HUES64 (cell line): ENCODE measurements at regions not wholly inside any gene's neighbourhood (a gene's known extent, or its start where the extent isn't known, plus 50 kb on each side); places are given as distances from the start of the nearest gene placed in this dataset.
A peak's percentile ranks its signal among the peaks of the same experiment; 100 is the strongest.

Experiments used
- H3K27ac ChIP-seq: 2 replicates; pipeline ENCODE4 v1.7.0; 2013; ENCODE audit warnings: low read depth, low read length, inconsistent platforms
- H3K27me3 ChIP-seq: 2 replicates; pipeline ENCODE4 v1.6.1; 2013; ENCODE audit warnings: mild to moderate bottlenecking, low read length; ENCODE audit not compliant: insufficient read depth
- H3K36me3 ChIP-seq: 2 replicates; pipeline ENCODE4 v1.6.1; 2013; ENCODE audit warnings: mild to moderate bottlenecking, low read length; ENCODE audit not compliant: insufficient read depth
- H3K4me1 ChIP-seq: 2 replicates; pipeline ENCODE4 v1.6.1; 2013; ENCODE audit warnings: mild to moderate bottlenecking, low read length, moderate library complexity; ENCODE audit not compliant: insufficient read depth
- H3K4me3 ChIP-seq: 2 replicates; pipeline ENCODE4 v1.5.1; 2013; ENCODE audit warnings: mild to moderate bottlenecking, low read length, moderate library complexity
- H3K9ac ChIP-seq: 2 replicates; pipeline ENCODE4 v1.6.1; 2013; ENCODE audit warnings: mild to moderate bottlenecking, low read depth, low read length
- H3K9me3 ChIP-seq: 2 replicates; pipeline ENCODE4 v1.6.1; 2013; ENCODE audit warnings: low read depth, low read length; ENCODE audit not compliant: insufficient read depth
- WGBS: fragments of 150-250, 120-280 bp; methylation state at CpG from one replicate; pipeline ENCODE4 v1.1.7; 2013; ENCODE audit warnings: missing lambda C conversion rate; 5-methylcytosine and 5-hydroxymethylcytosine counted together

DNA sequence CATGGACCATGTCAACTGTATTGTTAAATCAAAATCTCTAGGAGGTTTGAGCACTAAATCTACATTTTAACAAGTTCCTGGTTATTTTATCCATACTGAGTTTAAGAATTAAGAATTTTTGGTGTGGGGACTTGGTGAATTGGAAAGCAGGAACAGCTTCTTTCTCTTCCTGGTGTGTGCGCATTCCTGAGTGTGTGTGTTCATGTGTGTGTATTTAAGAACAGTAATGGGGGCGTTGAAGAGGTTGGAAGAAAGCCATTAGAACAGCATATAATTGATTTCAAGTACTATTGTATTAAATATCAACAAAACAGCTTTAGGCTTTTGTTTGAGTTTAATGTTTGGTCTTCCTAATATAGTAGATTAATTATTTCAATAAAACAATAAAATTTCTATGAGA, 801.3 kb upstream of the ID2 start:
- Histone ChIP-seq H3K27me3 (no peaks in the 10 kb centered on the region), H3K9me3 (no peaks in the 10 kb centered on the region), H3K9ac (peak overlapping the region; percentile 79; the same call in 1 of the 2 replicates), H3K36me3 (peaks cover 47% of the 10 kb centered on the region), H3K27ac (peak overlapping the region; percentile 99), H3K4me1 (peaks cover 31% of the 10 kb centered on the region), H3K4me3 (peak overlapping the region; percentile 48)
- WGBS: no CpG with 5 or more reads among the region's 2 CpGs

DNA sequence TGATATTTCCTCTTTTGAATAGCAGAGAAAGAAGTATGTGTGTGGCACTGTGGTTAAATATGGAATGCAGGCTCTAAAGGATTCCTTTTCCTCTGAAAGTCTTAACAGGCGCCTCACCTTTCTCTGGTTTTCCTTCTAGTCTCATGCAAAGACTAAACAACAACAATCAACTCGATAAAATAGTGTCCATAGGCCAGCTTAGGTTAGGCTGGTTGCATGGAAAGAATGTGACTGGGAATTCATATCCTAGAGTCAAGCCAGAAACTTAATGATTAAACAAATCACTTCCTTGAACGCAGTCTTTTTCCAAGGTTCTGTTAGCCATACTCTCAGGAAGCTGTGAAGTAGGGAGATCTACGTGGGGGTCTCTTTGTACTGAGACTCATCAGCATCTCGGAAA, 800.8 kb upstream of the ID2 start:
- H3K9ac ChIP-seq: no peak overlapping the region
- 85% methylated on average over 5 of the region's 5 CpGs for WGBS
- peaks cover 50% of the 10 kb centered on the region for H3K36me3 ChIP-seq

DNA sequence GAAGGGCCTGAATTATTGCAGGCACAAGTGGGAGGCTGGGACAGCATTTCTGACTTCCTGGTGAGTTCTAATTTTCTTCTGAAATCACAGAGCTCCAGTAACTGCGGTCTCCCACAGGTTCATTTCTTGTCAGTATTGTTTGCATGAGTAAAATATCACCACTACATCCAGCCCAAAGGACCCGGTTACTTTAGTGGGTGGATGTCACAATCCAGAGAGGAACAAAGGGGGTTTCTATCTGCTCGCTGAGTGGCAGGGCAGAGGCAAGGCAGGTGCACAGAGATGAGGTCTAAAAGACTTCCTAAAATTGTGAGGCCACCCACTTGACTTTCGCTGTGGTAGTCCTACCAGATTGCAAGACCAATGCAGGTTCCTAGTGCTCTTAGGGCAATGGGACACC, 800.4 kb upstream of the ID2 start:
- H3K4me1 ChIP-seq: peaks cover 31% of the 10 kb centered on the region
- no peak overlapping the region for H3K27ac ChIP-seq
- no peak overlapping the region for H3K9ac ChIP-seq
- no peaks in the 10 kb centered on the region for H3K27me3 ChIP-seq
- peaks cover 54% of the 10 kb centered on the region for H3K36me3 ChIP-seq
- no peak overlapping the region for H3K4me3 ChIP-seq
- WGBS: 92% methylated on average over 3 of the region's 4 CpGs
- H3K9me3 ChIP-seq: no peaks in the 10 kb centered on the region

More for the DNA sequence above, 800.8 kb upstream of the ID2 start:
- Histone ChIP-seq H3K9me3 (no peaks in the 10 kb centered on the region), H3K4me3 (0 out of 2 replicates have a peak overlapping the region, but pooled peaks have one; percentile 48), H3K4me1 (peaks cover 31% of the 10 kb centered on the region), H3K27me3 (no peaks in the 10 kb centered on the region), H3K27ac (peak overlapping the region; percentile 24; the same call in 1 of the 2 replicates)

DNA sequence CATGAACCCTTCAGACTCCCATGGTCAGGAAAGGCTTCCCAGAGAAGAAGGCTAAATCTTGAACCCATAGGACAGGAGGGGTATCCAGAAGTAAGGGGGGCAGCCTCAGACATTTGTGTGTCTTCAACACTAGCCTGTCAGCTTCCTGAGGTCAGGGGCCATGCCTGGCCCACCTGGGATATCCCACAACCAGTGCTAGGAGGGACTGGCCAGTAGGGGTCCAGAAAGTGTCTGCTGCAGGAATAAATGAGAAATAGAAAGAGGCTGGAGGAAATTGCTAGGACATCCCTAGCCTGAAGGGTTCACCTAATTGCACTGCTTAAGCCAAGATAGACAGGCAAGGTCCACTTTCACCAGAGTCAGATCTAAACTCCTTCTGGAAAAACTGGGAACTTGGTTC, 799.6 kb upstream of the ID2 start:
- H3K4me3 ChIP-seq: no peak overlapping the region
- H3K9ac ChIP-seq: no peak overlapping the region
- no peaks in the 10 kb centered on the region for H3K27me3 ChIP-seq
- peaks cover 32% of the 10 kb centered on the region for H3K4me1 ChIP-seq
- H3K9me3 ChIP-seq: no peaks in the 10 kb centered on the region
- no peak overlapping the region for H3K27ac ChIP-seq
- peaks cover 61% of the 10 kb centered on the region for H3K36me3 ChIP-seq

DNA sequence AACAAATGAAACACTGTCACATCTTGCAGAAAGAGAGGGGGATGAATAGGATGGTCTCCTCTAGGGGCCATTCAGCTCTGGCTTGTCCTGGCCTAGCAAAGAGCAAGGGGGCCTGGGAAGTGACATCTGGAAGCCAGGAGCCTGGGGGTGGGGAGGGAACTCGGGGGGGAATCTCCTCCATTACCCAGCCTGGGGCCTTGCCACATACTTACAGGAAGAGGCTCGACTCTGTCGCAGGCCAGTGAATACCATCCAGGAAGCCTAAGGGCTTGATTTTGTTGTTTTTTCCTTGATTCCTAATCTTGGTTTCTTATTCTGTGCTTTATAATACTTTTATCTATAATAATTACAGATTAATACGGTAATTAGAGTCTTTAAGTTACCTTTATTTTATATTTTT, 797.5 kb upstream of the ID2 start:
- Histone ChIP-seq H3K4me1 (peaks cover 32% of the 10 kb centered on the region), H3K4me3 (no peak overlapping the region), H3K27me3 (no peaks in the 10 kb centered on the region), H3K27ac (no peak overlapping the region), H3K9me3 (no peaks in the 10 kb centered on the region), H3K36me3 (peaks cover 76% of the 10 kb centered on the region), H3K9ac (no peak overlapping the region)
- 89% methylated on average over 3 of the region's 4 CpGs for WGBS

DNA sequence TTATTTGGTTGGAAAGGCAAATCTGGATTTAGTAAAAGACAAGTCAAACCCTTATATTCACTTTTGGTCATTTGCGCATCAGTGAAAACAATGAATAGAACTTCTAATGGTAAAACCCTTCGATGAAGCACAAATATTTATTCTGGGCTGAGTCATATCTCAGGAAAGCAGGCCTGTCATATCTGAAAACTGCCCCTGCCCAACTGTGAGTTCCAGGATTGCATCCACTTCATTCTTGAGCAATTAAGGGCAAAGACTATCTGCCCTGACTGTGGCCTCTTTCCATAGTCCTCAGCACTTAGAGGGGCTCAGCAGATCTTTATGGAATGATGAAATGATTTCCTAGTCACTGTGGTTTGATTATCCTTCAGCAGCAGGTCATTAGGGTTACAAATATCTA, 795.2 kb upstream of the ID2 start:
- Histone ChIP-seq H3K4me1 (peaks cover 32% of the 10 kb centered on the region), H3K36me3 (peaks cover 68% of the 10 kb centered on the region), H3K4me3 (no peak overlapping the region), H3K27me3 (no peaks in the 10 kb centered on the region), H3K27ac (no peak overlapping the region), H3K9ac (no peak overlapping the region), H3K9me3 (no peaks in the 10 kb centered on the region)
- WGBS: over 99% methylated on average over 2 of the region's 2 CpGs

DNA sequence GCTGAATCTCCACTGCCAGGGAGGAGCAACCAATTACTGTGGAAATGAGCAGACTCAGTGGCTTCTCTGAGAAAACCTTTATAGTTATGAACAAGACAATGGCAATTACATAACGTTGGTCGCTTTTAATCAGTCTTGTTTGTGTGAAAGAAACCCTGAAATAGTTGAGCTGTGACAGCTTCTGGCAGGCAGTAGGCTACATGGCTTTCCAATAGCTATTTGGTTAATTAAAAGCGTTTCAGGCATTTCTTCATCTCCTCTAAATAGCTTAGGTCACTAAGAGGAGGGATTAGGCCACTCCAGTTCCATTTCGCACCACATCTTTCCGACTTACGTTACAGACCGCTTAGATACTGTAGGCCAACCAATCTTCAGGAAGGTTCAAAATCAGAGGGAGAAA, 794.4 kb upstream of the ID2 start:
- Histone ChIP-seq H3K9me3 (no peaks in the 10 kb centered on the region; the same call in 1 of the 2 replicates), H3K4me3 (no peak overlapping the region), H3K27me3 (no peaks in the 10 kb centered on the region), H3K9ac (no peak overlapping the region), H3K4me1 (peaks cover 34% of the 10 kb centered on the region), H3K27ac (no peak overlapping the region), H3K36me3 (peaks cover 65% of the 10 kb centered on the region)
- 94% methylated on average over 7 of the region's 7 CpGs for WGBS

DNA sequence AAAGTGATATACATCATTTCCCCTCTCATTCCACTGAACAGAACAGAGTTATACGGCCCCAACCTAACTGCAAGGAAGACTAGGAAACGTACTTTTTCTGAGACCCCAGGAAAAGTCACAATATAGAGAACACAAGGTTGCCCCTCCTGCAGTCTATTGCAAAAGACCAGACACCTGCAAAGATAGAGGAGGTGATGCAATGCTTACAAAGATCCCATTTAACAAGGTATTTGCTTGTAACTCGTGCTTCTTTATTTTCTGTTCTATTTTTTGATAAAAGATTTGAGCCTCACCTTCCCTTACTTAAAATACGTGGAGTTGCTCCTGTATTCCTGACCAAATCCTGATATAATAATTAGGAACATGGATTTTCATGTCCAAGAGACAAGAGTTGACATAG, 793.0 kb upstream of the ID2 start:
- no peaks in the 10 kb centered on the region; the same call in 1 of the 2 replicates for H3K9me3 ChIP-seq
- 96% methylated on average over 4 of the region's 4 CpGs for WGBS
- no peak overlapping the region for H3K27ac ChIP-seq
- no peak overlapping the region for H3K4me3 ChIP-seq
- H3K36me3 ChIP-seq: peaks cover 62% of the 10 kb centered on the region; the same call in 1 of the 2 replicates
- H3K27me3 ChIP-seq: no peaks in the 10 kb centered on the region
- peaks cover 34% of the 10 kb centered on the region for H3K4me1 ChIP-seq
- no peak overlapping the region for H3K9ac ChIP-seq

DNA sequence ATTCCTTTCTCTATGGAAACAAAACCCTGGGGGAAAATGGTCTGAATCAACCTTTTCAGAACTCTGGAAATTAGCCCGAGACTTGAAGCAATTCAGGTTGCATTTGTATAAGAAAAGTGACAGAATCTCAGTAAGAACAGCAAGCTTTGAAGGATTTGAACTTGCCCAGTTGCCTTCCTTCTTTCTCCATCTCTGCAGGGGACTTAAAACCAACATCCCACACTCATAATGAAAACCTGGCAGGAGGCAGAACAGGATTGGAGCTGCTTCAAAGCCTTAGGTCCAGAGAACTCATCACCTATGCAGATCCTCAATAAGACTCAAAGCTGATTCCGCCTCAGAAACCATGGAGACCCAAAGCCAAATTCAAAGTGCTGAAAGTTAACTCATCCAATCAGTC, 790.5 kb upstream of the ID2 start:
- peaks cover 34% of the 10 kb centered on the region for H3K4me1 ChIP-seq
- H3K27me3 ChIP-seq: no peaks in the 10 kb centered on the region
- H3K36me3 ChIP-seq: peaks cover 40% of the 10 kb centered on the region; the same call in 1 of the 2 replicates
- H3K4me3 ChIP-seq: no peak overlapping the region
- no peaks in the 10 kb centered on the region; the same call in 1 of the 2 replicates for H3K9me3 ChIP-seq
- peak overlapping the region; percentile 5; the same call in 1 of the 2 replicates for H3K9ac ChIP-seq
- WGBS: 22% methylated on average over 2 of the region's 2 CpGs
- peak overlapping the region; percentile 79 for H3K27ac ChIP-seq

DNA sequence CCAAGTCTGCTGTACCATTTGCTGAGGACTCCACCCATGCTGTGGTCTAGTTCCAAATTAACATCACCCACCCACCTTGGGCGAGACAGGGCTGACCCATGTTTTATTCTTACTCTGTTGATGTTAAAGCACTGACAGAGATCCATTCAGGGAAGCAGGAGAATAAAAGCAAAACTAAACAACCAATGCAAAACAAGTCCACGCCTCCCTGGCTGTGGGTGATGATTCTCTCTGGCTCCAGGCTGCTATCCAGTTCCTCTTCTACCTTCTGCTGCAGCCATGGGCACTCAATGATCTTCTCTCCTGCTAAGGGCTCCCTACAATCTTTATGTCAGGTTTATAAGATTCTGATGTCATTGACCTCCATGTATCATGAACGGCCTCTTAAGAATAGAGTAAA, 786.6 kb upstream of the ID2 start:
- WGBS: 98% methylated on average over 3 of the region's 3 CpGs
- H3K27ac ChIP-seq: no peak overlapping the region
- H3K9me3 ChIP-seq: no peaks in the 10 kb centered on the region; the same call in 1 of the 2 replicates

DNA sequence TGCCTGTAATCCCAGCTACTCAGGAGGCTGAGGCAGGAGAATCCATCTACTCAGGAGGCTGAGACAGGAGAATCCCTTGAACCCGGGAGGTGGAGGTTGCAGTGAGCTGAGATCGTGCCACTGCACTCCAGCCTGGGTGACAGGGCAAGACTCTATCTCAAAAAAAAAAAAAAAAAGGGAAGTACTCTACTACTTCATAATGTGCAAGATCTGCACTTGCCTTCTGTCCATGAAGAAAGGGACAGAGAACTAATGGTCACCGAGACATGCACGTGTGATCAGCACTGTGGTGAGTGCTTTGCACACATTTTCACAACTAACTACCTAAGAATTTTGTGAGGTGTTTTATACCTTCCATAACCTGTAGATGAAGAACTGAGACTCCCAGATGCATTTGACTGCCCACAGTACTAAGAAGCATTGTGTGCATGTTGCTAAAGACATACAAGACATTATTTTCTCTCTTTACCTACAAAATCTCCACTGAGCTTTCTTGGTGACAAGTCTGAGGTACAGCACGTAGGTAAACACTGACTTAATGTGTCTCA, 784.8 kb upstream of the ID2 start:
- WGBS: 92% methylated on average over 4 of the region's 5 CpGs
- Histone ChIP-seq H3K27ac (no peak overlapping the region), H3K36me3 (peaks cover 13% of the 10 kb centered on the region; the same call in 1 of the 2 replicates), H3K27me3 (no peaks in the 10 kb centered on the region), H3K9me3 (no peaks in the 10 kb centered on the region; the same call in 1 of the 2 replicates), H3K4me3 (no peak overlapping the region), H3K4me1 (peaks cover 20% of the 10 kb centered on the region), H3K9ac (no peak overlapping the region)

More for the DNA sequence above, 786.6 kb upstream of the ID2 start:
- H3K4me3 ChIP-seq: no peak overlapping the region
- H3K36me3 ChIP-seq: peaks cover 16% of the 10 kb centered on the region; the same call in 1 of the 2 replicates
- no peak overlapping the region for H3K9ac ChIP-seq
- no peaks in the 10 kb centered on the region for H3K27me3 ChIP-seq
- H3K4me1 ChIP-seq: peaks cover 29% of the 10 kb centered on the region

DNA sequence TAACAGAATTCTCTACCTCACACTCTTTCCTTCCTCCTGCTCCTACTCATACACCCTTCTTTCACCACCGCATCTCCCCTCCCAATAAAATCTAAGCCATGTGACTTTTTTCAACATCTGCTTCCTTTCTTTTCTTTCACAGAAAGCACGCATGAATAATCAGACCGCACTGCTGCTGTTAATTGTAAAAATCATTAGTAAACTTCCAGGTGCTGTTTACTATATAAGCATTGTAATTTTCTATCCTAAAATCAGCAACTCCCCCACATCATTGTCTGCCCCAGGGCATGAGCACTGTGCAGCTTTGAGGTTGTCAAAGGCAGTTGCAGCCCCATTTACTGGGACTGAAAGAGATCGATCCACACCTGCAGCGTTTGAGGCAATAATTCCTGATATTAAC, 782.6 kb upstream of the ID2 start:
- Histone ChIP-seq H3K27ac (peak overlapping the region; percentile 71), H3K4me3 (no peak overlapping the region), H3K9ac (peak overlapping the region; percentile 34; the same call in 1 of the 2 replicates), H3K4me1 (peaks cover 19% of the 10 kb centered on the region), H3K27me3 (no peaks in the 10 kb centered on the region), H3K36me3 (no peaks in the 10 kb centered on the region), H3K9me3 (no peaks in the 10 kb centered on the region)
- WGBS: 74% methylated on average over 5 of the region's 5 CpGs
